ENCODE measurements at regions not wholly inside any gene's neighbourhood (a gene's known extent, or its start where the extent isn't known, plus 50 kb on each side); places are given as distances from the start of the nearest gene placed in this dataset.
A peak's percentile ranks its signal among the peaks of the same experiment; 100 is the strongest.

- peaks cover 0 to 60% of the 10 kb centered on the region in 2 donors for H3K36me3 ChIP-seq
- no peak for ATAC-seq
- no peak overlapping the region for H3K4me3 ChIP-seq
Measured at GRCh38 chr3:159892801-159893200, 95.8 kb upstream of the IL12A start.

DNA sequence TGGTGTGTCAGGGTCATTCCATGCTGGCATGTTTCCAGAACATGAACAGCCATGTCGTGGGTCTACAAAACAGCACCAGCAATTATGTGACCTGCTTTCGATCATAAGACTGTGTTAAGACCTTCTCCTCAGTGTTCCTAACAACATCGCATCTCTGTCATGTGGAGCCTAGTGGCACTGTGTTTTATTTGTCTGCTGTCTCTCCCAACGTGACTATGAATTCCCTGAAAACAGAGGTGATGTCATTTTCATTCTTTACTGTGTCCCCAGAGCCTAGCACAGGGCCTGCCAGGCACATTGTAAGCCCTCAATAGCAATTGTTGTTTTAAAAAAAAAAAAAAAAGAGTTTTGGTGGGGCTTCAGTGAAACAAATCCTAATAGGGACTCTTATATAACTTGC is 94.2 kb upstream of the IL12A start:
- peaks cover 8 to 68% (median 13%) of the 10 kb centered on the region in 3 donors for H3K4me1 ChIP-seq
- no peak overlapping the region for H3K4me3 ChIP-seq
- no peak overlapping the region for H3K27ac ChIP-seq
- no peak for TF ChIP-seq POLR2AphosphoS5 (IDR thresholded peaks at IDR 0.05)
- TF ChIP-seq POLR2A (IDR thresholded peaks at IDR 0.05), result no peak
- TF ChIP-seq EP300 (IDR thresholded peaks at IDR 0.05), result no peak
- TF ChIP-seq, protein P1, sequence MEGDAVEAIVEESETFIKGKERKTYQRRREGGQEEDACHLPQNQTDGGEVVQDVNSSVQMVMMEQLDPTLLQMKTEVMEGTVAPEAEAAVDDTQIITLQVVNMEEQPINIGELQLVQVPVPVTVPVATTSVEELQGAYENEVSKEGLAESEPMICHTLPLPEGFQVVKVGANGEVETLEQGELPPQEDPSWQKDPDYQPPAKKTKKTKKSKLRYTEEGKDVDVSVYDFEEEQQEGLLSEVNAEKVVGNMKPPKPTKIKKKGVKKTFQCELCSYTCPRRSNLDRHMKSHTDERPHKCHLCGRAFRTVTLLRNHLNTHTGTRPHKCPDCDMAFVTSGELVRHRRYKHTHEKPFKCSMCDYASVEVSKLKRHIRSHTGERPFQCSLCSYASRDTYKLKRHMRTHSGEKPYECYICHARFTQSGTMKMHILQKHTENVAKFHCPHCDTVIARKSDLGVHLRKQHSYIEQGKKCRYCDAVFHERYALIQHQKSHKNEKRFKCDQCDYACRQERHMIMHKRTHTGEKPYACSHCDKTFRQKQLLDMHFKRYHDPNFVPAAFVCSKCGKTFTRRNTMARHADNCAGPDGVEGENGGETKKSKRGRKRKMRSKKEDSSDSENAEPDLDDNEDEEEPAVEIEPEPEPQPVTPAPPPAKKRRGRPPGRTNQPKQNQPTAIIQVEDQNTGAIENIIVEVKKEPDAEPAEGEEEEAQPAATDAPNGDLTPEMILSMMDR (IDR thresholded peaks at IDR 0.05), result no peak
- H3K36me3 ChIP-seq, result peaks cover 0 to 62% of the 10 kb centered on the region in 2 donors
- ATAC-seq, result no peak
- WGBS, 2 donors (ENCODE audit: low coverage in 1 of 2), result 67 to 70% methylated on average over 4 of the region's 4 CpGs
- no peaks in the 10 kb centered on the region for H3K9me3 ChIP-seq
- H3K27me3 ChIP-seq, result no peaks in the 10 kb centered on the region

More at GRCh38 chr3:159892801-159893200, 95.8 kb upstream of the IL12A start:
- 43 to 73% methylated on average over 1 of the region's 1 CpG for WGBS, 2 donors (ENCODE audit: low coverage in 1 of 2)
- Histone ChIP-seq H3K4me1 (peaks cover 8 to 65% (median 13%) of the 10 kb centered on the region in 3 donors), H3K27me3 (no peaks in the 10 kb centered on the region), H3K9me3 (no peaks in the 10 kb centered on the region), H3K27ac (no peak overlapping the region)
- TF ChIP-seq, protein P1 (IDR thresholded peaks at IDR 0.05), result no peak
- TF ChIP-seq POLR2AphosphoS5 (IDR thresholded peaks at IDR 0.05) (no peak), EP300 (IDR thresholded peaks at IDR 0.05) (no peak), POLR2A (IDR thresholded peaks at IDR 0.05) (no peak)

GRCh38 chr3:159895430-159895829 is 93.2 kb upstream of the IL12A start:
- TF ChIP-seq, protein P1 (IDR thresholded peaks at IDR 0.05), result no peak
- no peak for TF ChIP-seq POLR2A (IDR thresholded peaks at IDR 0.05)
- TF ChIP-seq EP300 (IDR thresholded peaks at IDR 0.05), result no peak
- no peak for TF ChIP-seq POLR2AphosphoS5 (IDR thresholded peaks at IDR 0.05)
- 65 to 77% methylated on average over 1 to 2 of the region's 2 CpGs for WGBS, 2 donors (ENCODE audit: low coverage in 1 of 2)
- H3K4me3 ChIP-seq, result no peak overlapping the region
- H3K36me3 ChIP-seq, result peaks cover 0 to 59% of the 10 kb centered on the region in 2 donors
- no peaks in the 10 kb centered on the region for H3K27me3 ChIP-seq
- H3K4me1 ChIP-seq, result peaks cover 8 to 68% (median 13%) of the 10 kb centered on the region in 3 donors
- no peak for ATAC-seq
- no peaks in the 10 kb centered on the region for H3K9me3 ChIP-seq
- no peak overlapping the region for H3K27ac ChIP-seq

DNA sequence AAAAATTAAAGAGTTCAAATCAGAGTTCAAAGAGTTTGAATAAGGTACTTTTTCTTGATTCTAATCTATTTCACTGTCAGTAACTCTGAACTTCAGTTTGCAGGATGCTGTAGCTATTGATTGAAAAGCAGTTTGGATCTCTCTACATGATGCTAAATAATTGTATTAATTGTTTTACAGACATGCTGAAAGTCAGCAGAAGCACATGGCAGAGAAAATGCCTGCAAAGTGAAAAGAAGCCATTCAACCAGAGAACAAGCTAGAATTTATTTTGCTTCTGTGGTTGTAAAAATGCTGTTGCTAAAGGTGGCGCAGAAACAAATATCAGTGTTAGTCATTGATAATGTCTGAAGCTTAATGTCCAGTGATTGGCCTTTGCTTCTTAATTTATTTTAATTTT is 92.1 kb upstream of the IL12A start:
- Histone ChIP-seq H3K4me3 (no peak overlapping the region), H3K9me3 (no peaks in the 10 kb centered on the region), H3K36me3 (peaks cover 0 to 59% of the 10 kb centered on the region in 2 donors), H3K27me3 (no peaks in the 10 kb centered on the region), H3K27ac (no peak overlapping the region), H3K4me1 (peaks cover 4 to 58% (median 8%) of the 10 kb centered on the region in 3 donors)
- 79 to 91% methylated on average over 1 of the region's 1 CpG for WGBS, 2 donors (ENCODE audit: low coverage in 1 of 2)
- ATAC-seq, result no peak
- TF ChIP-seq, protein P1 (IDR thresholded peaks at IDR 0.05), result no peak
- TF ChIP-seq POLR2AphosphoS5 (IDR thresholded peaks at IDR 0.05), result no peak
- TF ChIP-seq POLR2A (IDR thresholded peaks at IDR 0.05), result no peak
- no peak for TF ChIP-seq EP300 (IDR thresholded peaks at IDR 0.05)

DNA sequence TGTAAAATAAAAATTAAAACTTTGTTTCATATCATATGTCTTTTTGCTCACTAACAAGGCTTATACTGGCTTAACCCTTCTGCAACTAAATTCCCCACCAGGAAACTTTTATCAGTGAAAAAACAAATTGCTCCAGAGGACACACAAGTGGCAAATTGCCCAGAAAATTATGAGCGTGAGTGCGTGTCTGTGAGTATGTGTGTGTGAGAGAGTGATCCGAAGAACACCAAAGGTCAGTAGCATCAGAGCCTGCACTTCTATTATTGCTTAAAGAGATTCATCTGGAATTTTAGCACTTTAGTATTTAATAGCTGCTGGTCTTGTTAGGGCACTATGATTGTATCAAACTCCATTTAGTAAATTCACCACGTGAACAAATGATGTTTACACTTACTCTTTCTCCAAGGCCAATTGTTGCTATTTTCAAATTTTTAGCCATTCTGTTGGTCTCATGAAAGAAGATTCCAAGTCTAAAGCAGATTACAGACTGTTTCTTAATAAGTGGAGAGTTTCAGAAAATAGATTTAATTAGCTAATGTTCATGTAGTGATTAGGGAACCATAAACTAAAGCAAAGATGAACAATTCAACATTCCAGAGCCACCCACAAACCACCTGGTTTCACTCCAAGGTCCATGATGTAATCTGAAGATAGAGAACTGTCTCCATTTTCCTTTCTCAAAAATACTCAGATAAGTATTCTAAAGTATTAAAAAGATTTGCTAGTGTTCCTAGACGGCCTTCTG is 91.1 kb upstream of the IL12A start:
- no peak for ATAC-seq
- WGBS, 2 donors (ENCODE audit: low coverage in 1 of 2), result 27 to 33% methylated on average over 5 of the region's 5 CpGs
- H3K36me3 ChIP-seq, result peaks cover 0 to 52% of the 10 kb centered on the region in 2 donors
- H3K9me3 ChIP-seq, result no peaks in the 10 kb centered on the region
- H3K27ac ChIP-seq, result peak overlapping the region in 1 of 4 donors; percentile 24
- no peak for TF ChIP-seq POLR2AphosphoS5 (IDR thresholded peaks at IDR 0.05)
- TF ChIP-seq POLR2A (IDR thresholded peaks at IDR 0.05), result no peak
- no peak for TF ChIP-seq EP300 (IDR thresholded peaks at IDR 0.05)
- TF ChIP-seq, protein P1 (IDR thresholded peaks at IDR 0.05), result no peak
- H3K4me3 ChIP-seq, result no peak overlapping the region
- no peaks in the 10 kb centered on the region for H3K27me3 ChIP-seq
- peaks cover 0 to 48% (median under 1%) of the 10 kb centered on the region in 3 donors for H3K4me1 ChIP-seq

All from gastroesophageal sphincter (tissue), 4 donors.